ENCODE measurements at regions not wholly inside any gene's neighbourhood (a gene's known extent, or its start where the extent isn't known, plus 50 kb on each side); places are given as distances from the start of the nearest gene placed in this dataset.
A peak's percentile ranks its signal among the peaks of the same experiment; 100 is the strongest.

GRCh38 chr11:110974731-110975130 lies 262.5 kb upstream of the ARHGAP20 start:
- no peak for DNase-seq

- no peak for DNase-seq
These were observed 261.3 kb upstream of the ARHGAP20 start for GRCh38 chr11:110973401-110973980.

GRCh38 chr11:110972640-110973039 lies 260.4 kb upstream of the ARHGAP20 start:
- no peak for DNase-seq

- no peak for DNase-seq
These were observed 259.9 kb upstream of the ARHGAP20 start for GRCh38 chr11:110972106-110972505.

- no peak for DNase-seq
These were observed 258.9 kb upstream of the ARHGAP20 start for GRCh38 chr11:110971140-110971539.

DNA sequence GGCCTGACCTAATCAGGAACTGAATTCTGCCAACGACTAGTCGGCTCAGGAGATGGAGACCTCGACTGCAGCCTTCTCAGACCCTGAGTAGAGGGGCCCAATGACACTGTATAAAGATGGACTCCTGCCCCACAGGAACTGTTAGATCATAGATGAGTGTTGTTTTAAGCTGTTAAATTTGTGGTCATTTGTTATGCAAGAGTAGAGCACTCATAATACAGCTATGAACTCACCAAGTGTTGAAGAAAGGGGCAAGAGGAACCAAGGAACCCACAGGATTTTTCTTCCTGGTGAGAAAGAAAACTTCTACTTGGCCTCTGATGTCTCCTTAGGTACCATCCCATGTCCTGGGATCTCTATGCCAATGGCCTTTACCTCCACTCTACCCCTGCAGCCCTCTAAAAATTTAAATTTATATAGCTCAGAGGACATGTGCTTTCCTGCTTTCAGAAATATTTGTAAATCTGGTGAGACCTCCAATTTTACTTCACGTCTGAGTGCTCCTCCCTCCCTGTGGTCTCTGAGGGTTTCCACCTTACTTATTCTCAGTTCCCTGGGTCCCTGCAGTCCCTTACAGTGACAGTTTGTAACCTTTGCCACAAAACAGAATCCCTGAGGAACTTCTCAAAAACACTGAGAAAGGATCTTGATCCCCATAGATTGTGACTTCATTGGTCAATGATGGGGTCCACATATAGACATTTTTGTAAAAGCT lies 256.3 kb upstream of the ARHGAP20 start:
- no peak for DNase-seq

GRCh38 chr11:110966131-110966530 lies 253.9 kb upstream of the ARHGAP20 start:
- no peak for DNase-seq

- DNase-seq: no peak
These were observed 250.7 kb upstream of the ARHGAP20 start for GRCh38 chr11:110962921-110963320.

DNA sequence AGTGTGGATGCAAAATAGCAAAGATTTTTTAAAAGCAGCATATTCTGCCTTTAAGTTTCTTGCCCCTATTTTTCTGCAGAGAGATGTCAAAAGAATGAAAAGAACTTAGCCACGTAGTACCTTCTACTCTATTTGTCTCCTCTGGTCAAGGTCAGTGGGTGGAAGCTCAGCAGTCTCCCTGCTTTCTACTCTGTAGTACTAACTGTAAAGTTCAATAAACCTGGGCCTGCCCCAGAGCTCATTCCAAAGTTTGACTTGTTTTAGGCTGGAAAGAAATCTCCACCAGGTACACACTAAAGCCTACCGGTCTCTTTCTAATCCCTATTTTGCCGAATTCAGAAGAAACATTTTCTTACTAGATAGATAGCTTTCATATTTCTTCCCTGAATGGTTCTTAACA lies 247.9 kb upstream of the ARHGAP20 start:
- no peak for DNase-seq

- DNase-seq: no peak
These were observed 246.0 kb upstream of the ARHGAP20 start for GRCh38 chr11:110958216-110958615.

DNA sequence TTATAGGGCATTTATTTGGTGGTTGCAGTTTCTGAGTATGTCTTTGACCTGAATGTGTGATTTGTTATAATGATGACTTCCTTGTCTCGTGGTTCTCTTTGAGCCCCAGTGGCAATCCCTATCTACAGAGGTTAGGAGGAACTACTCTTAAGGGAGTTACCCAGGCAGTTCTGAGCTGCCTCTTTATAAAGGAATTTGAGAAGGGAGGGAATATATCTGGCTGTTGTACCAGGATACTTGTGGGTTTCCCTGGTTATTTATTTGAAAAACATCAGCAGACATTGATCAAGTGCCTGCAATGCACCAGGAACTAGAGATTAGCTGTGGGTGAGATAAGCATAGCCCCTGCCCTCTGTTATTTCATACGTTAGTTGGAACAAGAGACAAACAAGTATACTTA lies 243.5 kb upstream of the ARHGAP20 start:
- DNase-seq: no peak

DNA sequence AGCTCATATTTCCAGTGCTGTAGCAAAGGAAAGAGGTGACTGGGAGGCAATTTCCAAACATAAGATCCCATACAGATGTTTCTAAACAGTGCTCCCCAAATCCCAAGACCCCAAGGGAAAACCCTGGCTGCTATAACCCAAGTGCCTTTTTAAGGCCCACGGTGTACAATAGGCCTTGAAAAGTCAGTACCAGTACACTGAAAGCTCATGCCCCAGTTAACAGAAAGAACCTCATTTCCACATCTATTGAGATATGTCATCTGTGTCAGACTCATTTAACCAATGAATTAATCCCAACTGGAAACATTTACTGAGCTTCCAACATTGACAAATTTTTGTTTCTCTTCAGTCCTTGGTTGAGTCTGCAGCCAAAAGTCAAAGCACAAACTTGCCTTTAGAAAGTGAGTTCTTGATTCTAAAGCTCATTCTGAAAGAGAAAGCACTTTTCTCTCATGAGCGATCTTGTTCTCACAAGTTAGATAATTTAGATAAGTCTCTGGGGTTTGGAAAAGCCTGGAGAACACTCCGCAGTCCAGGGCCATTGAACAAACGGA lies 239.8 kb upstream of the ARHGAP20 start:
- DNase-seq: no peak

DNA sequence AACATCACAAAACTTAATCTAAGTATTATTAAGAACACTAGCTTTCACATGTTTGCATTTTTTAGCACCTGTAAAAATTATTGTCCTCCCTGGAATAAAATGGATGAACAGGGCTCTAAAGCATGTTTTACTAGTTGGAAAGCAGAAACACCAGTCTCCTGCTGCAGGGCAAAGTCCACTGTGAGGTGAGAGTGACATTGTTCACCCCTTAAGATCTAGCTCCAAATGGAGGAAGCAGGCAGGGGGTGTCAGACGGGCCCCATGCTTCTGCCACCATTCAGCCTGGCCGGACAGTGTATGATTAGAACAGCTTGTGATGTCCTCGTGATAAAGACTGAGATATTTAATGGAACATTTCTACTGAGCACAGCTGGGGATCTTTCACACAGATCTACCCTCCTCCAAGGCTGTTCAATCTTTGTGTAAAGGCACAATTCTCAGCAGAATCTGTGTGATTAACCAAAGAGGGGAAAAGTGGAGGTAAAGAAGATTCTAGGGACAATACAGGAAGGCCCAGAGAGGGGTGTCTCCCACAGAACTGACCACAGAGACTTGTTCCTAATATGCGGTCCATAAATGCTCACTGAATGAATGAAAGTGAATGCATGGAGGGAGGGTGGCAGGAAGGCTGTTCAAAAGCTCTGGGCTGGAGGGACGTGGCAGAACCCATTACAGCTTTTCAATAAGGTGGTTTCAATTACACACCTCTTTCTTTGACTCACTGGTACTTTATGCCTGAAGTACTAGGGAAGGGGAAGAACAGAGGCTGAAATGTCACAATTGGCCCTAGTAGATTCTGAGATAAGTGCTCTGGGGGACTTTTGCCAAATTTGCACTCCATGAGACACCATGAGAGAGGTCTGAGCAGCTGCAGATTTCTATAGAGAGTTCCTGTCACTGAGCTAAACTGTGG lies 239.1 kb upstream of the ARHGAP20 start:
- DNase-seq: peak; percentile 64

DNA sequence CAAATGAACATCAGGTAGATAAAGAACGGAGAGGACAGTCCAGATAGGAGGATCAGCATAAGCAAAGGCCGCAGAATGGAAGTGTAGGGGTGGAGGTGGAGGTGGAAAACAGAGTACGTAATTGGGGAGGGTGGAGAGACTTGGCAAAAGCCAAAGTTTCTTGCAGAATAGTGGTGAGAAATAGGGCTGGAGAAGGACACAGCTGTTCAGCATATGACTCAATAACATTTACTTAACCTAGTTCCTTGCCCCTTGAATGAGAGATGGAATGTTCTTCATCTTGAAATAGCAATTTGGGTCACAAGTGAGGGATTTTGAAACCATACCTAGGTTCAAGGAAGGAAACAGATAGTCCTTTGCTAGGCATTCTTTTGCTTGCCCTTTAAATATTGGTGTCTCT lies 235.9 kb upstream of the ARHGAP20 start:
- no peak for DNase-seq

DNA sequence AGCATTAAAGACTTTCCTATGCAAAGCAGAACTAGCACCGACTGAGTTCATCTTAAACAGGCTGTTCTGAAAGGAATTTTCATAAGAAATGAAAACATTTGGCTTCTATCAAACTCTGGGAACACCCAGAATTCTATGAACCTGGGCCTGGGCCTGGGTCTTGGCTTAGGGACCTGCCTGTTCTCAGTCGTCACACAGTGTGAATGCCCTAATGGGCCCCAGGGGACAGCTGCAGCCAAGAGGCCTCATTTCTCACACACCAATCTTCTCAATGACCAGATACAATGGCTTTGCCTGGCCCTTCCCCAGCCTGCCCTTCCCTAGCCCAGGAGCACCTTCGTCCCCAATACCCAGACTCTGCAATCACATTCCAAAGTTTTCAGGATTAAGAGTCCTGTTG lies 234.9 kb upstream of the ARHGAP20 start:
- no peak for DNase-seq

- no peak for DNase-seq
These were observed 227.2 kb upstream of the ARHGAP20 start for GRCh38 chr11:110939471-110939870.

- no peak for DNase-seq
These were observed 222.9 kb upstream of the ARHGAP20 start for GRCh38 chr11:110935018-110935640.

DNA sequence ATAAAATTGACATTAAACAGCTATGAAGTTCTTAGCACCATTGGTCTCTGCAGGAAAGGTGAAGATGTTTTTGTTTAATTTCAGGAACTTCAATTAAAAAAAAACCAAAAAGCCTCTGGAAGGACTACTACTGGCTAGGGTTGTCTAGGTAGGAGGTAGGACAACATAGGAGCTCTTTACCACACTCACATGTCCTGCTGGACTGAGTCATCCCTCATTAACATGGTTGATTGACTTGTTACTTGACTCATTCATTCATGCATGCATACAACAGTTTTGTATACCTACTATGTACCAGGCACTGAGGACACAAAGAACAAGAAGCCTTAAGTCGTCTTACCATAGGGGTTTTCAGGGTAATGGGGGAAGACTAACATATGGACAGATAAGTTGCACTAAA lies 216.9 kb upstream of the ARHGAP20 start:
- no peak for DNase-seq

DNA sequence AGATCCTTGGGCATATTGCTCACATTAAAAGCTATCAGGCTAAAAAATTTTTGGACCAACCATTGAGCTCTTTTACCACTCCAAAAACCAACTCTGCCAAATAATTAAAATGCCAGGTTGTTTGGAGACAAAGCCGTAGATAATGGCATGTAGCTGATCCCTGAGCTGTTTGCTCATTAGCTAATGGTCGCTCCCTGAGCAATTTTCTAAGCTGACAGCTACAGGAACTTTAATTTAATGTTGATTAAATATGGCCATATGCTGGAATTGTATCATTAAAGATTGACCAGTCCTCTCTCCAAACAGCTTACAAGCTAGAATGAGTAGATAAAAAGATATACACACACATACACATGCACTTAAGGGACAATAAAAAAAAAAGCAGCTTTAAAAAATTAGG lies 216.2 kb upstream of the ARHGAP20 start:
- no peak for DNase-seq

DNA sequence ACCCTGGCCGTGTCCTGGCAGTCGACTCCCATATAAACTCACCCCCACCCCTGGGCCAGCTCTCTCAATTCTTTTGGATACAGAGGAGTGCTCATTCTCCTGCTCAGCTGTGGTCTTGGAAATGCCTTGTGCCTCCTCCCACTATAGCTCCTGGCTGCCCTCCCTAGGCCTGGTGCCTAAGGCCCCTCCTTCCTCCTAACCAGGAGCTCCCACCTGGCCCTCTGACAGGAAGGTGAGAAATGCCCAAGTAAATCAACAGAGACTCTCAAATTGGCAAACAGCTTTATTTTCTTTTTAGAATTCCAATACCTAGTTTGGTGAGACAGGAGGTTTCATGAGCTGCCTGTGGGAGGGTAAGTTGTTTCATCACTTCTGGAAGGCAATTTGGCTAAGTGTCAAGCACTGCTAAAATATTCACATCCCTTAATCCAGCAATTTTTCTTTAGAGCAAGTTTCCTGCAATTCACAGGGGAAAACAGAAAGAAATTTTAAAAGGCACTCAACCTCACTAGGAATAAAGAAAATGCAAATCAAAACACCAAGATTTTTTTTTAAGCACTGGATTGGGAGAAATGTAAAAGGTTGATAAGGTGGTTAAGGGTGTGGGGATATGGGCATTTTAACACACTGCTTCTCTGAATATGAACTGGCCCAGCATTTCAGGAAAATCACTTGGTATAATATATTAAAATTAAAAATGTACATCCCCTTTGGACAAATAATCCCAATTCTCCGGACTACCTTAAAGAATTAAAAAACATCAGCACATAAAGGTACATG lies 209.7 kb upstream of the ARHGAP20 start:
- DNase-seq: no peak

DNA sequence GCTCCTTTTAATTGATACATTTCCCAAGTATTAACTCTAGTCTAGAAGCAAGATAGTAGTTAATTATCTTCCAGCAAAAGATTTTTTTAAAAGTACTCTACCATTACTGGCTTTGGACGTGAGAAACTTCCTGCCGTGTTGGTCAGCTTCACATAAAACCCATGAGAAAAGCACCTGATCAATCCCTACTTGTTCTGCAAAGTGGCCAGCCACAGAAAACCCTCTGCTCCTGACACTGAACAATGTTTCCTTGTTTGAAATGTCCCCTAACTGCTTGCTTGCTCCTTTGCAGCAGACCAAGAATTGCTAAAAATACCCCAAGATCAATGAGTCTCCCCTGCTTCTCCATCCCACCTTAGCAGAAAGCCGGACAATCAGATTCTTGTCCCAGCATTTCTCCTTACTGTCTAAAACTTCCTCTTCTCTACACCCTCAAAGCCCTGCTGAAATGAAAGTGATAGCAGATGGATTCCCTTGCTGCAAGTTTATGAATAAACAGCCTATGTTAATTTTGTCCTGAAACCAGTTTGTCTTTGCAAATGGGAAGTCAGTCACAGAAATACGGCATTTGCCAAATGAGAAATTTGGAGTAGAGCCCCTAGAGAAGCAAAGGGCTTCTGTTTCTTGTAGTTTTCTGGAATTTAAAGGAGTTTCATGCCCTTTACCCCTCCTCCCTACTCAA lies 207.1 kb upstream of the ARHGAP20 start:
- DNase-seq: no peak

GRCh38 chr11:110918351-110918750 lies 206.1 kb upstream of the ARHGAP20 start:
- no peak for DNase-seq
